Erythroblast (primary cell): ENCODE measurements at regions not wholly inside any gene's neighbourhood (a gene's known extent, or its start where the extent isn't known, plus 50 kb on each side); places are given as distances from the start of the nearest gene placed in this dataset.
"Not testable (repeated sequence)": the region's sequence is repeated elsewhere in the genome, so short reads cannot be mapped to it uniquely, and the experiment has no call there.

Source experiments
- GATA1 ChIP-seq: IDR thresholded peaks from 2 replicates; pipeline ENCODE4 v1.6.1; 2011; ENCODE audit warnings: low read depth, mild to moderate bottlenecking, control low read depth, low read length, moderate library complexity
- POLR2A ChIP-seq: IDR thresholded peaks from 2 replicates; pipeline ENCODE4 v1.6.1; 2011; ENCODE audit warnings: mild to moderate bottlenecking, low read length

GRCh38 chr9:62798884-62799850 is 1609.3 kb downstream of the SPATA31A7 start:
- not testable (repeated sequence) for TF ChIP-seq POLR2A, GATA1
